ENCODE measurements at regions not wholly inside any gene's neighbourhood (a gene's known extent, or its start where the extent isn't known, plus 50 kb on each side); places are given as distances from the start of the nearest gene placed in this dataset.

- TF ChIP-seq CTCF (IDR thresholded peaks at IDR 0.05) (no peak), POLR2A (IDR thresholded peaks at IDR 0.05) (no peak)
Observed at GRCh38 chr5:14059810-14060209, 83.3 kb upstream of the TRIO start.

Measured in testis (tissue), 2 donors.